ENCODE measurements at regions not wholly inside any gene's neighbourhood (a gene's known extent, or its start where the extent isn't known, plus 50 kb on each side); places are given as distances from the start of the nearest gene placed in this dataset.

GRCh38 chr2:180647221-180647620, 333.2 kb upstream of the UBE2E3 start:
- ChIA-PET POLR2A (ENCODE audit: unreplicated experiment) (interaction anchor here (0.7 kb wide), 1 partner anchor 318 kb away, joined by 3 read pairs; no protein-coding TSS in a partner anchor), CTCF (interaction anchor here (1.4 to 1.5 kb wide), 2 partner anchors 10 to 15 kb away, joined by 3 to 5 read pairs; no protein-coding TSS in a partner anchor)
- H3K4me3 ChIP-seq (ENCODE audit: insufficient read depth, low read depth, low read length), result no peak overlapping the region
- H3K56ac ChIP-seq (ENCODE audit: extremely low read depth, insufficient read depth, low read length), result no peak overlapping the region
- H4K8ac ChIP-seq (ENCODE audit: low read depth in 2 of 2, low read length in 2 of 2), result no peak overlapping the region
- no peaks in the 10 kb centered on the region for H3K36me3 ChIP-seq (ENCODE audit: control insufficient read depth, insufficient read depth, low read length)
- DNase-seq (no peak), ATAC-seq (ENCODE audit: low read depth) (peak; percentile 61)
- no peak overlapping the region for H3K4me2 ChIP-seq (ENCODE audit: low read depth, low read length)
- H3K79me1 ChIP-seq (ENCODE audit: low read depth in 1 of 2, low read length in 2 of 2), result no peaks in the 10 kb centered on the region
- H3K4me1 ChIP-seq (ENCODE audit: control insufficient read depth, insufficient read depth, low read length), result peaks cover 2% of the 10 kb centered on the region
- H4K91ac ChIP-seq (ENCODE audit: insufficient read depth, low read depth, low read length), result no peak overlapping the region
- H2AK9ac ChIP-seq (replicated peaks; ENCODE audit: low read depth, low read length, poor library complexity), result no peak overlapping the region
- intact Hi-C loops (cut with micrococcal nuclease) (no loop called here), in situ Hi-C loops (cut with MboI; ENCODE audit: low sequenced_read_pairs) (no loop called here), dilution Hi-C loops (cut with HindIII; ENCODE audit: low sequenced_read_pairs, unreplicated experiment) (no loop called here)
- H4K20me1 ChIP-seq (ENCODE audit: insufficient read depth, low read length), result no peaks in the 10 kb centered on the region
- H3K9ac ChIP-seq (ENCODE audit: low read depth, low read length), result no peak overlapping the region
- H3K4ac ChIP-seq (ENCODE audit: low read depth, low read length), result no peak overlapping the region
- H2BK15ac ChIP-seq (ENCODE audit: low read depth, low read length), result no peak overlapping the region
- no peak overlapping the region for H2BK5ac ChIP-seq (ENCODE audit: low read depth, low read length, poor library complexity, severe bottlenecking)
- H3K18ac ChIP-seq (ENCODE audit: low read depth, low read length), result no peak overlapping the region
- H2AFZ ChIP-seq (replicated peaks; ENCODE audit: low read length, poor library complexity), result no peak overlapping the region
- H2BK20ac ChIP-seq (ENCODE audit: low read depth, low read length), result no peak overlapping the region
- H2BK120ac ChIP-seq (ENCODE audit: low read depth, low read length), result no peak overlapping the region
- no TSS peak for BruUV-seq (replicated peaks)
- H3K27ac ChIP-seq (ENCODE audit: insufficient read depth, low read length), result peak overlapping the region; percentile 62; the same call in 1 of the 2 replicates
- H3K23ac ChIP-seq (ENCODE audit: low read depth, low read length), result no peak overlapping the region
- no peak overlapping the region for H2AK5ac ChIP-seq (ENCODE audit: low read depth, low read length)
- H3K27me3 ChIP-seq (ENCODE audit: control insufficient read depth, insufficient read depth, low read length), result no peaks in the 10 kb centered on the region
- H3K14ac ChIP-seq (replicated peaks; ENCODE audit: low read depth, low read length), result no peak overlapping the region
- H3K9me3 ChIP-seq (ENCODE audit: control insufficient read depth, insufficient read depth, low read length), result no peaks in the 10 kb centered on the region
- H3K9me1 ChIP-seq (ENCODE audit: insufficient read depth, low read length), result no peaks in the 10 kb centered on the region
- TF ChIP-seq RAD21 (IDR thresholded peaks at IDR 0.05; ENCODE audit: low read length) (no peak), BHLHE40 (IDR thresholded peaks at IDR 0.05; ENCODE audit: low read depth, low read length) (no peak), CHD1 (IDR thresholded peaks at IDR 0.05; ENCODE audit: low read depth, low read length) (no peak), MAZ (IDR thresholded peaks at IDR 0.05; ENCODE audit: borderline replicate concordance, low read depth, low read length) (no peak), RFX5 (IDR thresholded peaks at IDR 0.05; ENCODE audit: low read depth, low read length) (no peak), RCOR1 (IDR thresholded peaks at IDR 0.05; ENCODE audit: insufficient replicate concordance, low read length) (no peak), NFE2L2 (IDR thresholded peaks at IDR 0.05; ENCODE audit: low read depth, low read length) (no peak), POLR2A (IDR thresholded peaks at IDR 0.05; ENCODE audit: low read depth, low read length) (no peak), SMC3 (IDR thresholded peaks at IDR 0.05; ENCODE audit: low read depth, low read length) (no peak)
- TF ChIP-seq, protein P1, sequence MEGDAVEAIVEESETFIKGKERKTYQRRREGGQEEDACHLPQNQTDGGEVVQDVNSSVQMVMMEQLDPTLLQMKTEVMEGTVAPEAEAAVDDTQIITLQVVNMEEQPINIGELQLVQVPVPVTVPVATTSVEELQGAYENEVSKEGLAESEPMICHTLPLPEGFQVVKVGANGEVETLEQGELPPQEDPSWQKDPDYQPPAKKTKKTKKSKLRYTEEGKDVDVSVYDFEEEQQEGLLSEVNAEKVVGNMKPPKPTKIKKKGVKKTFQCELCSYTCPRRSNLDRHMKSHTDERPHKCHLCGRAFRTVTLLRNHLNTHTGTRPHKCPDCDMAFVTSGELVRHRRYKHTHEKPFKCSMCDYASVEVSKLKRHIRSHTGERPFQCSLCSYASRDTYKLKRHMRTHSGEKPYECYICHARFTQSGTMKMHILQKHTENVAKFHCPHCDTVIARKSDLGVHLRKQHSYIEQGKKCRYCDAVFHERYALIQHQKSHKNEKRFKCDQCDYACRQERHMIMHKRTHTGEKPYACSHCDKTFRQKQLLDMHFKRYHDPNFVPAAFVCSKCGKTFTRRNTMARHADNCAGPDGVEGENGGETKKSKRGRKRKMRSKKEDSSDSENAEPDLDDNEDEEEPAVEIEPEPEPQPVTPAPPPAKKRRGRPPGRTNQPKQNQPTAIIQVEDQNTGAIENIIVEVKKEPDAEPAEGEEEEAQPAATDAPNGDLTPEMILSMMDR (conservative IDR thresholded peaks at IDR 0.05; ENCODE audit: low read depth, low read length), result no peak
- TF ChIP-seq, protein P2, sequence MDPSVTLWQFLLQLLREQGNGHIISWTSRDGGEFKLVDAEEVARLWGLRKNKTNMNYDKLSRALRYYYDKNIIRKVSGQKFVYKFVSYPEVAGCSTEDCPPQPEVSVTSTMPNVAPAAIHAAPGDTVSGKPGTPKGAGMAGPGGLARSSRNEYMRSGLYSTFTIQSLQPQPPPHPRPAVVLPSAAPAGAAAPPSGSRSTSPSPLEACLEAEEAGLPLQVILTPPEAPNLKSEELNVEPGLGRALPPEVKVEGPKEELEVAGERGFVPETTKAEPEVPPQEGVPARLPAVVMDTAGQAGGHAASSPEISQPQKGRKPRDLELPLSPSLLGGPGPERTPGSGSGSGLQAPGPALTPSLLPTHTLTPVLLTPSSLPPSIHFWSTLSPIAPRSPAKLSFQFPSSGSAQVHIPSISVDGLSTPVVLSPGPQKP (IDR thresholded peaks at IDR 0.05; ENCODE audit: borderline replicate concordance, low read depth, low read length), result no peak
- H4K5ac ChIP-seq (ENCODE audit: low read depth, low read length), result no peak overlapping the region
